Keratinocyte (primary cell): ENCODE measurements at regions not wholly inside any gene's neighbourhood (a gene's known extent, or its start where the extent isn't known, plus 50 kb on each side); places are given as distances from the start of the nearest gene placed in this dataset.

Source experiments
- DNase-seq: peaks from one replicate; pipeline ENCODE4 v3.0.0-alpha.2; 2011; ENCODE audit warnings: low read depth, missing footprints, low spot score
- FAIRE-seq: peaks from 2 replicates; lab custom pipeline; 2011; peaks lifted over from hg19 to GRCh38; lab: Jason Lieb, UNC
- H2AFZ ChIP-seq: 2 replicates; pipeline ENCODE4 v1.6.0; 2012; ENCODE audit warnings: low read length, control low read depth, inconsistent platforms; ENCODE audit not compliant: control insufficient read depth
- H3K27ac ChIP-seq: 2 replicates; pipeline ENCODE4 v1.5.1; 2011; ENCODE audit warnings: low read length; ENCODE audit not compliant: control insufficient read depth, insufficient read depth
- H3K27me3 ChIP-seq: 3 replicates; pipeline ENCODE4 v1.6.0; 2011; ENCODE audit warnings: low read length; ENCODE audit not compliant: control insufficient read depth, insufficient read depth; ENCODE audit errors: extremely low read depth
- H3K36me3 ChIP-seq, 2 experiments: 2 replicates in 1 of 2; 3 replicates in 1 of 2; pipeline ENCODE4 v1.5.1; 2011; ENCODE audit warnings: low read length in 2 of 2, mild to moderate bottlenecking in 1 of 2; ENCODE audit not compliant: control insufficient read depth in 2 of 2, insufficient read depth in 2 of 2; ENCODE audit errors: extremely low read depth in 1 of 2
- H3K4me1 ChIP-seq: 3 replicates; pipeline ENCODE4 v1.5.1; 2011; ENCODE audit warnings: low read length; ENCODE audit not compliant: control insufficient read depth, insufficient read depth; ENCODE audit errors: extremely low read depth
- H3K4me2 ChIP-seq: 3 replicates; pipeline ENCODE4 v1.6.0; 2011; ENCODE audit warnings: low read depth, low read length; ENCODE audit not compliant: control insufficient read depth, insufficient read depth; ENCODE audit errors: extremely low read depth
- H3K4me3 ChIP-seq, 3 experiments: fragments of 200-600 bp in 1 of 3; sonication (generic) in 1 of 3; 2 replicates in 2 of 3; 3 replicates in 1 of 3; pipeline ENCODE4 v1.5.1; 2011 to 2016; ENCODE audit warnings: low read length in 3 of 3, mild to moderate bottlenecking in 3 of 3, control low read depth in 2 of 3, inconsistent platforms in 1 of 3, low read depth in 1 of 3, mixed read lengths in 1 of 3, mixed run types in 1 of 3, moderate library complexity in 1 of 3; ENCODE audit not compliant: control insufficient read depth in 2 of 3, insufficient read depth in 2 of 3; ENCODE audit errors: extremely low read depth in 1 of 3
- H3K79me2 ChIP-seq: 2 replicates; pipeline ENCODE4 v1.6.0; 2012; ENCODE audit warnings: low read length; ENCODE audit not compliant: control insufficient read depth, insufficient read depth
- H3K9ac ChIP-seq: 3 replicates; pipeline ENCODE4 v1.6.0; 2011; ENCODE audit warnings: low read length; ENCODE audit not compliant: control insufficient read depth, insufficient read depth; ENCODE audit errors: extremely low read depth
- H3K9me1 ChIP-seq: 3 replicates; pipeline ENCODE4 v1.6.0; 2011; ENCODE audit warnings: low read length; ENCODE audit not compliant: control insufficient read depth, insufficient read depth; ENCODE audit errors: extremely low read depth
- H3K9me3 ChIP-seq: 2 replicates; pipeline ENCODE4 v1.5.1; 2012; ENCODE audit warnings: low read depth, low read length; ENCODE audit not compliant: control insufficient read depth
- H4K20me1 ChIP-seq: 3 replicates; pipeline ENCODE4 v1.6.0; 2011; ENCODE audit warnings: low read length; ENCODE audit not compliant: control insufficient read depth, insufficient read depth; ENCODE audit errors: extremely low read depth
- CTCF ChIP-seq, 3 experiments: IDR thresholded peaks in 1 of 3; conservative IDR thresholded peaks in 1 of 3; optimal IDR thresholded peaks in 1 of 3; 2 replicates in 2 of 3; 3 replicates in 1 of 3; pipeline versions ENCODE3 to v1.5.1; 2011; ENCODE audit warnings: low read length in 3 of 3, mild to moderate bottlenecking in 3 of 3, moderate library complexity in 2 of 3, control low read depth in 1 of 3, inconsistent platforms in 1 of 3; ENCODE audit not compliant: insufficient read depth in 2 of 3; ENCODE audit errors: extremely low read depth in 1 of 3
- EZH2 ChIP-seq: IDR thresholded peaks from one replicate; pipeline ENCODE4 v1.6.1; 2012; ENCODE audit warnings: inconsistent platforms, mild to moderate bottlenecking, low read length, moderate library complexity
- dilution Hi-C: fragments of 300-500 bp; cut with MboI; formaldehyde crosslinking; loops from one replicate; pipeline ENCODE4 v1.7.0; 2020; ENCODE audit warnings: low sequenced_read_pairs; ENCODE audit not compliant: extremely low pct_ligation_motif_present

DNA sequence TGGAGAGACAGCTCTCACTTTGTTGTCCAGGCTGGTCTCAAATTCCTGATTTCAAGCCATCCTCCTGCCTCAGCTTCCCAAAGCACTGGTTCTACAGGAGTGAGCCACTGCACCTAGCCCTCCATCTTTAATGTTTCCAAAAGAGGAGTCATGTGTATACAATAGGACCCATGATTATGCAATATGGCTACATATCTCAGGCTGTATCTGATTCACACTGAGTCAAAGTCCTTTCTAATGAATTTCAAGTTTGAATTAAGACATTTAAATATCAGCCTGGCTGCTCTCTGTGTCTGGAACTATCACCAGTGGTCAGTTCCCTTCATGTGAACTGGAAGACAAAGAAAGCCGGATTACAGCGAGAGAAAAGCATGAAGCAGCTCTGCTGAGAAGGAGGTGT, 90.5 kb downstream of the MINAR1 start:
- H3K9ac ChIP-seq = no peak overlapping the region
- H2AFZ ChIP-seq = no peak overlapping the region
- TF ChIP-seq CTCF (optimal IDR thresholded peaks at IDR 0.05 in 1 of 3, IDR thresholded peaks at IDR 0.05 in 1 of 3, conservative IDR thresholded peaks at IDR 0.05 in 1 of 3; ENCODE audit: extremely low read depth in 1 of 3, insufficient read depth in 2 of 3, low read length in 3 of 3) (no peak), EZH2 (no peak)
- no peaks in the 10 kb centered on the region for H3K36me3 ChIP-seq
- H3K27ac ChIP-seq = no peak overlapping the region
- H3K79me2 ChIP-seq = no peaks in the 10 kb centered on the region
- no peak overlapping the region for H3K4me2 ChIP-seq
- dilution Hi-C loops = no loop called here
- H3K27me3 ChIP-seq = no peaks in the 10 kb centered on the region
- no peaks in the 10 kb centered on the region for H3K9me3 ChIP-seq
- no peak for DNase-seq
- no peaks in the 10 kb centered on the region for H4K20me1 ChIP-seq
- no peaks in the 10 kb centered on the region for H3K9me1 ChIP-seq
- no peaks in the 10 kb centered on the region for H3K4me1 ChIP-seq
- H3K4me3 ChIP-seq = no peak overlapping the region
- no peak for FAIRE-seq

DNA sequence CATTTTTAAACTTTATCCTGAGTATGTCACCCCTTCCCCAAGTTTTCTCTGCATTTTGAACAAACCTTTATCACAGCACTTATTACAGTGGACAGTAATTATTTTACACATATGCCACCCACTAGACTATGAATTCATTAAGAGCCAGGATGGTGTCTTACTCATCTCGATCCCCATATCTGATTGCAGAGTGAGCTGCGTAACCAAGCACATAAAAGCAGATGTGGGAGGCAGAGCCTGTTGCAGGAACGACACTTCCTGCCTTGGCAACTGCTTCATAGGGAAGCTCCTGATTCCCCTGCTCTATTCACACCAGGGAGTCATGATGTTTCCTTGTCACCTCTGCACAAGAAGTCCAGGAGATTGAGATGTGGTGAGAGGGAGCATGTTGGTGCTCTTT, 91.1 kb downstream of the MINAR1 start:
- H3K27me3 ChIP-seq = no peaks in the 10 kb centered on the region
- dilution Hi-C loops = no loop called here
- H3K9ac ChIP-seq = no peak overlapping the region
- no peak overlapping the region for H3K4me2 ChIP-seq
- H3K9me1 ChIP-seq = no peaks in the 10 kb centered on the region
- no peaks in the 10 kb centered on the region for H3K9me3 ChIP-seq
- no peak overlapping the region for H3K27ac ChIP-seq
- H4K20me1 ChIP-seq = no peaks in the 10 kb centered on the region
- no peaks in the 10 kb centered on the region for H3K4me1 ChIP-seq
- H3K79me2 ChIP-seq = no peaks in the 10 kb centered on the region
- no peak for TF ChIP-seq CTCF (optimal IDR thresholded peaks at IDR 0.05 in 1 of 3, IDR thresholded peaks at IDR 0.05 in 1 of 3, conservative IDR thresholded peaks at IDR 0.05 in 1 of 3; ENCODE audit: extremely low read depth in 1 of 3, insufficient read depth in 2 of 3, low read length in 3 of 3)
- TF ChIP-seq EZH2 = no peak
- FAIRE-seq (no peak), DNase-seq (no peak)
- no peak overlapping the region for H2AFZ ChIP-seq
- H3K36me3 ChIP-seq = no peaks in the 10 kb centered on the region
- no peak overlapping the region for H3K4me3 ChIP-seq
